Suprapubic skin (tissue), 4 donors: ENCODE measurements at regions not wholly inside any gene's neighbourhood (a gene's known extent, or its start where the extent isn't known, plus 50 kb on each side); places are given as distances from the start of the nearest gene placed in this dataset.

Experiments used
- DNase-seq, 2 donors: peaks; one replicate each; pipeline ENCODE4 v3.0.0-alpha.2; 2019; ENCODE audit warnings: low spot score in 2 of 2
- H3K27ac ChIP-seq: fragments of 200-600 bp; sonication (generic); one replicate; pipeline ENCODE4 v1.5.1; 2019
- H3K27me3 ChIP-seq: fragments of 200-600 bp; sonication (generic); one replicate; pipeline ENCODE4 v1.5.1; 2019
- H3K36me3 ChIP-seq: fragments of 200-600 bp; sonication (generic); one replicate; pipeline ENCODE4 v1.5.1; 2019
- H3K4me1 ChIP-seq: fragments of 200-600 bp; sonication (generic); one replicate; pipeline ENCODE4 v1.5.1; 2019
- H3K4me3 ChIP-seq: fragments of 200-600 bp; sonication (generic); one replicate; pipeline ENCODE4 v1.5.1; 2019; ENCODE audit warnings: mild to moderate bottlenecking
- H3K9me3 ChIP-seq: fragments of 200-600 bp; sonication (generic); one replicate; pipeline ENCODE4 v1.5.1; 2019
- CTCF ChIP-seq, 2 donors: fragments of 200-600 bp in 1 of 2; fragments of 450-650 bp in 1 of 2; sonication (generic) in 1 of 2; IDR thresholded peaks; one replicate each; pipeline ENCODE4 v1.5.1; 2016 to 2019; ENCODE audit warnings: antibody characterized with exemption in 2 of 2, mild to moderate bottlenecking in 1 of 2, moderate library complexity in 1 of 2
- EP300 ChIP-seq: sonication (generic); formaldehyde crosslinking; IDR thresholded peaks from one replicate; pipeline ENCODE4 v1.6.1; 2017; ENCODE audit warnings: antibody characterized with exemption
- POLR2A ChIP-seq, 2 donors: fragments of 450-650 bp; IDR thresholded peaks; one replicate each; pipeline ENCODE4 v1.6.1; 2017; ENCODE audit warnings: antibody characterized with exemption in 2 of 2, mild to moderate bottlenecking in 2 of 2, moderate library complexity in 2 of 2
- POLR2AphosphoS5 ChIP-seq, 3 donors: sonication (generic); formaldehyde crosslinking; IDR thresholded peaks; one replicate each; pipeline ENCODE4 v1.6.1; 2017; ENCODE audit warnings: antibody characterized with exemption in 3 of 3
- WGBS: methylation state at CpG from one replicate; pipeline ENCODE4 v1.1.5; 2018; 5-methylcytosine and 5-hydroxymethylcytosine counted together

DNA sequence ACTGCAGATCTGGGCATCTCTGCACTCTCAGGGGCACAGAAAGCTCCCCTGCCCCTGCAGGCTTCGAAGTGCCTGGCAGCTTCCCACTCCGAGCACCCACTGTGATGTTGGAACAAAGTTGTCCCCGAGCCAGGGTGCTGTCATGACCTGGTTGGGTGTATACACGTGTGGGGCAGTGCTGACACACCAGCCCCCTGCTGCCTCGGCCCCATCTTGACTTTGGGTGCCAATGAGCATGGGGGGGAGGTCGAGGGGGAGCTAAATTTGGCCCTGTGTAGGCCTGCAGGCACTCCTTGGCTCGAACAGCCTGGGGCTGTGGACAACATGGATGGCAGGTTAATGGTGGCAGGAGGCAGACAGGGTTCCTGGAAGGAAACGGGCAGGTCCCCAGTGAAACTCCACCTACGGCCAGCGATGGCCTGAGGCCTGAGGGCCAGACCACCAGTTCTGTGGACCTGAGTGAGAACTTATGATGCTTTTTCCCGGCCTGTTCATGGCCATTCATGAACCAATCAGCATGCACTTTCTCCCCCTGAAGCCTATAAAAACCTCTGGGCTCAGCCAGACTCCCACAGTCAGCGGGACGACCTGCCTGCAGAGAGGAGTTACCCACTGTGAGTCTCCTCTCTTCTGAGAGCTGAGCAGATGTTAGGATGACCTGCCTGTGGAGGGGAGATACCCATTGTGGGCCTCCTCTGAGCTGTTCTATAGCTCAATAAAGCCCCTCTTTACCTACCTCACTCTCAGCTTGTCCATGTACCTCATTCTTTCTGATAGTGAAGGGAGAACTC, 1029.1 kb upstream of the GBE1 start:
- no peak overlapping the region for H3K27ac ChIP-seq
- TF ChIP-seq POLR2A (IDR thresholded peaks at IDR 0.05) (no peak), POLR2AphosphoS5 (IDR thresholded peaks at IDR 0.05) (no peak), CTCF (IDR thresholded peaks at IDR 0.05) (no peak), EP300 (no peak)
- WGBS, result 85% methylated on average over 5 of the region's 13 CpGs

DNA sequence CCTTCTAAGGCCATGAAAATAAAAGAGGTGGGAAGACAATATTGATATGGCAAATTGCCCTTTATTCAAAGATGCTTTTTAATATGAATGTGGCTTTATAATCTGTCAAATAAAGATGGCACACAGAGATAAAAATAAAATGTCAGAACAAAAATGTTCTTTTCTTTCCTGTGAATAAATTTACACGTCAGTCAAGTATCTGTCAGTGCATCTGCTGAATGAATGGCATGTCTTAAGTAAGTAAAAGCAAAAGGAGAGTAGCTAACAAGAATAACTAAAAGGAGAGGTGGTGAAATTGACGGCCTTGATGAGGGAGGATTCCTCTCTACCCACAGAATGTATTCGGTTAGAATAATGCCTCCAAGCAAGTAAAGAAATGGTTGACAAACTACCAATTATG, 1021.7 kb upstream of the GBE1 start:
- DNase-seq, result no peak
- Histone ChIP-seq H3K9me3 (no peaks in the 10 kb centered on the region), H3K27me3 (no peaks in the 10 kb centered on the region), H3K27ac (no peak overlapping the region), H3K4me3 (no peak overlapping the region), H3K4me1 (no peaks in the 10 kb centered on the region), H3K36me3 (no peaks in the 10 kb centered on the region)
- WGBS, result 63% methylated on average over 3 of the region's 3 CpGs
- TF ChIP-seq EP300, result no peak
- no peak for TF ChIP-seq POLR2AphosphoS5 (IDR thresholded peaks at IDR 0.05)
- no peak for TF ChIP-seq POLR2A (IDR thresholded peaks at IDR 0.05)
- TF ChIP-seq CTCF (IDR thresholded peaks at IDR 0.05), result no peak

More for the DNA sequence above, 1029.1 kb upstream of the GBE1 start:
- no peak for DNase-seq
- no peaks in the 10 kb centered on the region for H3K9me3 ChIP-seq
- no peaks in the 10 kb centered on the region for H3K4me1 ChIP-seq
- H3K4me3 ChIP-seq, result no peak overlapping the region
- H3K27me3 ChIP-seq, result no peaks in the 10 kb centered on the region
- no peaks in the 10 kb centered on the region for H3K36me3 ChIP-seq

DNA sequence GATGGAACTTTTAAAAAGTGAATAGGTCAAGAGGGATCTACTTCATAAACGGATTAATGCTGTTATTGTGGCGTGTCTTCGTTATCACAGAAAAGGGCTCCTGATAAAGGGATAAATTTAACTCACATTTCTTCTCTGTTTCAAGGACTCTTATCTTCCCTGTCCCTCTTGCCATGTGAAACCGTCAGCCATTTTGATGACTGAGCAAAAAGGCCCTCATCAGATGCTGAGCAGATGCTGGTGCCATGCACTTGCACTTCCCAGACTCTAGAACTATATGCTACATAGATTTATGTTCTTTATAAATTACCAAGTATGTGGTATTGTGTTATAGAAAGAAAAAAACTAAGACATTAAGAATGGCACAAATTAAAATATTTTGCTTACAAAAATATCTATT, 1011.8 kb upstream of the GBE1 start:
- Histone ChIP-seq H3K4me1 (no peaks in the 10 kb centered on the region), H3K27ac (no peak overlapping the region), H3K9me3 (no peaks in the 10 kb centered on the region), H3K36me3 (no peaks in the 10 kb centered on the region), H3K4me3 (no peak overlapping the region), H3K27me3 (no peaks in the 10 kb centered on the region)
- no peak for DNase-seq
- no peak for TF ChIP-seq POLR2A (IDR thresholded peaks at IDR 0.05)
- TF ChIP-seq POLR2AphosphoS5 (IDR thresholded peaks at IDR 0.05), result no peak
- no peak for TF ChIP-seq CTCF (IDR thresholded peaks at IDR 0.05)
- TF ChIP-seq EP300, result no peak
- 81% methylated on average over 4 of the region's 4 CpGs for WGBS

GRCh38 chr3:82764521-82764920, 1003.1 kb upstream of the GBE1 start:
- Histone ChIP-seq H3K27ac (no peak overlapping the region), H3K4me3 (no peak overlapping the region), H3K36me3 (no peaks in the 10 kb centered on the region), H3K9me3 (peaks cover 3% of the 10 kb centered on the region), H3K27me3 (no peaks in the 10 kb centered on the region), H3K4me1 (no peaks in the 10 kb centered on the region)
- no peak for TF ChIP-seq POLR2A (IDR thresholded peaks at IDR 0.05)
- no peak for TF ChIP-seq CTCF (IDR thresholded peaks at IDR 0.05)
- TF ChIP-seq EP300, result no peak
- TF ChIP-seq POLR2AphosphoS5 (IDR thresholded peaks at IDR 0.05), result no peak
- 97% methylated on average over 1 of the region's 1 CpG for WGBS
- DNase-seq, result no peak

DNA sequence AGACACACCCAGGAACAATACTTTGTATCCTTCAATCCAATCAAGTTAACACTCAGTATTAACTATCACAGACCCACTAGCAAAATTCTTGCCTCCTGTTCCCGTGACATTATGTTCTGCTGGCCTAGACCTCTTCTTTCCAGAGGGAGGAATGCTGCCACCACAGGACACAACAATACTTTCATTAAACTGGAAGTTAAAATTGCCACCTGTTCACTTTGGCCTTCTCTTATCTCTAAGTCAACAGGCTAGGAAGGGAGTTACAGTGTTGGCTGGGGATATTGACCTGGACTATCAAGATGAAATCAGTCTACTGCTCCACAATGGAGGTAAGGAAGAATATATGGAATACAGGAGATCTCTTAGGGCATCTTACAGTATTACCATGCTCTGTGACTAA, 1000.4 kb upstream of the GBE1 start:
- DNase-seq, result no peak
- 93% methylated on average over 1 of the region's 1 CpG for WGBS
- Histone ChIP-seq H3K27ac (no peak overlapping the region), H3K4me3 (no peak overlapping the region), H3K4me1 (no peaks in the 10 kb centered on the region), H3K27me3 (no peaks in the 10 kb centered on the region), H3K9me3 (peaks cover 3% of the 10 kb centered on the region), H3K36me3 (no peaks in the 10 kb centered on the region)
- no peak for TF ChIP-seq CTCF (IDR thresholded peaks at IDR 0.05)
- TF ChIP-seq EP300, result no peak
- TF ChIP-seq POLR2A (IDR thresholded peaks at IDR 0.05), result no peak
- no peak for TF ChIP-seq POLR2AphosphoS5 (IDR thresholded peaks at IDR 0.05)
